CD4-positive, alpha-beta T cell (primary cell): ENCODE measurements at regions not wholly inside any gene's neighbourhood (a gene's known extent, or its start where the extent isn't known, plus 50 kb on each side); places are given as distances from the start of the nearest gene placed in this dataset.

Source experiments
- ATAC-seq: fragments of 200-7000 bp; cut with Tn5 transposase; one replicate; pipeline ENCODE4 v1.10.0; 2022; ENCODE audit warnings: mild to moderate bottlenecking; ENCODE audit not compliant: poor library complexity
- CTCF ChIA-PET: fragments of 350-600 bp; sonication (Branson Sonifier 250); formaldehyde crosslinking; loops from one replicate; lab custom pipeline; 2021; ENCODE audit warnings: antibody characterized with exemption, inconsistent platforms; lab: Charles Lee
- POLR2A ChIA-PET: fragments of 350-600 bp; sonication (Branson Sonifier 250); formaldehyde crosslinking; loops from one replicate; lab custom pipeline; 2021; ENCODE audit warnings: antibody characterized with exemption, inconsistent platforms; lab: Charles Lee
- DNase-seq, 14 experiments: peaks; one replicate each; pipeline ENCODE4 v3.0.0-alpha.2; 2013 to 2020; ENCODE audit warnings: mixed read lengths in 2 of 14
- H3K27ac ChIP-seq, 2 donors: one replicate each; pipeline versions ENCODE4 v1.5.1 to v1.7.0; 2013; ENCODE audit warnings: low read length in 2 of 2, low read depth in 1 of 2, mild to moderate bottlenecking in 1 of 2
- H3K27me3 ChIP-seq, 2 experiments: 1 replicate in 1 of 2; 2 replicates in 1 of 2; pipeline versions ENCODE4 v1.6.1 to v1.7.0; 2013; ENCODE audit warnings: low read length in 2 of 2, control low read depth in 1 of 2, mild to moderate bottlenecking in 1 of 2, moderate library complexity in 1 of 2; ENCODE audit not compliant: insufficient read depth in 2 of 2, control insufficient read depth in 1 of 2
- H3K36me3 ChIP-seq: one replicate; pipeline ENCODE4 v1.6.1; 2013; ENCODE audit warnings: low read length, control low read depth; ENCODE audit not compliant: insufficient read depth
- H3K4me1 ChIP-seq: one replicate; pipeline ENCODE4 v1.6.1; 2013; ENCODE audit warnings: low read length, control low read depth; ENCODE audit not compliant: insufficient read depth
- H3K4me3 ChIP-seq: one replicate; pipeline ENCODE4 v1.5.1; 2013; ENCODE audit warnings: mild to moderate bottlenecking, low read length, moderate library complexity
- H3K9me3 ChIP-seq, 2 experiments: 1 replicate in 1 of 2; 2 replicates in 1 of 2; pipeline versions ENCODE4 v1.6.1 to v1.7.0; 2013; ENCODE audit warnings: low read length in 2 of 2, mild to moderate bottlenecking in 2 of 2, control low read depth in 1 of 2, moderate library complexity in 1 of 2; ENCODE audit not compliant: control insufficient read depth in 1 of 2, insufficient read depth in 1 of 2
- H3K27ac Mint-ChIP-seq: one replicate; pipeline ENCODE4 v1.8.0; 2020; ENCODE audit warnings: mixed read lengths
- H3K27me3 Mint-ChIP-seq: one replicate; pipeline ENCODE4 v1.8.0; 2021; ENCODE audit warnings: mixed read lengths
- H3K36me3 Mint-ChIP-seq: one replicate; pipeline ENCODE4 v1.8.0; 2021; ENCODE audit warnings: low read depth, mixed read lengths
- H3K4me1 Mint-ChIP-seq: one replicate; pipeline ENCODE4 v1.8.0; 2021; ENCODE audit warnings: low read depth, mixed read lengths
- H3K4me3 Mint-ChIP-seq: one replicate; pipeline ENCODE4 v1.8.0; 2020; ENCODE audit warnings: mild to moderate bottlenecking, mixed read lengths
- H3K9me3 Mint-ChIP-seq: one replicate; pipeline ENCODE4 v1.8.0; 2020; ENCODE audit warnings: mixed read lengths
- CTCF ChIP-seq: fragments of 200-600 bp; IDR thresholded peaks from one replicate; pipeline ENCODE4 v1.8.0; 2022; ENCODE audit warnings: antibody characterized with exemption, mild to moderate bottlenecking
- intact Hi-C, 2 experiments: fragments of 100-400 bp; cut with DNase I in 1 of 2; cut with micrococcal nuclease in 1 of 2; formaldehyde crosslinking; loops; one replicate each; pipeline versions ENCODE4 v1.15.1 to v1.9.0; 2023 to 2025; cut with DNase I, micrococcal nuclease

GRCh38 chr5:165400086-165400485 lies 1894.7 kb downstream of the MAT2B start:
- ATAC-seq, result no peak

GRCh38 chr5:165404917-165405316 lies 1899.5 kb downstream of the MAT2B start:
- peaks cover 0 to 3% of the 10 kb centered on the region in 2 experiments for H3K9me3 ChIP-seq
- TF ChIP-seq CTCF, result no peak
- no peaks in the 10 kb centered on the region for H3K4me1 ChIP-seq
- ChIA-PET POLR2A (no interaction called here), CTCF (no interaction called here)
- DNase-seq, result no peak
- no peaks in the 10 kb centered on the region for H3K36me3 ChIP-seq
- intact Hi-C loops, result no loop called here
- no peak overlapping the region for H3K4me3 Mint-ChIP-seq
- H3K36me3 Mint-ChIP-seq, result no peaks in the 10 kb centered on the region
- H3K27ac Mint-ChIP-seq, result no peak overlapping the region
- ATAC-seq, result no peak
- H3K27me3 Mint-ChIP-seq, result no peaks in the 10 kb centered on the region
- no peaks in the 10 kb centered on the region for H3K4me1 Mint-ChIP-seq
- no peak overlapping the region for H3K4me3 ChIP-seq
- no peak overlapping the region for H3K27ac ChIP-seq
- H3K9me3 Mint-ChIP-seq, result peaks cover 19% of the 10 kb centered on the region
- H3K27me3 ChIP-seq, result no peaks in the 10 kb centered on the region

More at GRCh38 chr5:165400086-165400485, 1894.7 kb downstream of the MAT2B start:
- Mint-ChIP-seq H3K9me3 (peaks cover 11% of the 10 kb centered on the region), H3K4me1 (no peaks in the 10 kb centered on the region), H3K36me3 (no peaks in the 10 kb centered on the region), H3K27ac (no peak overlapping the region), H3K27me3 (no peaks in the 10 kb centered on the region), H3K4me3 (no peak overlapping the region)
- ChIA-PET CTCF (no interaction called here), POLR2A (no interaction called here)
- H3K36me3 ChIP-seq, result no peaks in the 10 kb centered on the region
- intact Hi-C loops, result no loop called here
- no peak for TF ChIP-seq CTCF
- no peaks in the 10 kb centered on the region for H3K27me3 ChIP-seq
- H3K9me3 ChIP-seq, result peaks cover 0 to 7% of the 10 kb centered on the region in 2 experiments
- DNase-seq, result no peak
- no peak overlapping the region for H3K27ac ChIP-seq
- H3K4me1 ChIP-seq, result no peaks in the 10 kb centered on the region
- H3K4me3 ChIP-seq, result no peak overlapping the region

- H3K4me1 Mint-ChIP-seq, result no peaks in the 10 kb centered on the region
- peaks cover 19% of the 10 kb centered on the region for H3K9me3 Mint-ChIP-seq
- DNase-seq (no peak), ATAC-seq (no peak)
- H3K36me3 Mint-ChIP-seq, result no peaks in the 10 kb centered on the region
- CTCF ChIA-PET, result no interaction called here
- no peaks in the 10 kb centered on the region for H3K27me3 Mint-ChIP-seq
- H3K27ac ChIP-seq, result no peak overlapping the region
- H3K36me3 ChIP-seq, result no peaks in the 10 kb centered on the region
- no peaks in the 10 kb centered on the region for H3K27me3 ChIP-seq
- POLR2A ChIA-PET, result no interaction called here
- no peak for TF ChIP-seq CTCF
- no peak overlapping the region for H3K4me3 Mint-ChIP-seq
- peaks cover 0 to 3% of the 10 kb centered on the region in 2 experiments for H3K9me3 ChIP-seq
- intact Hi-C loops, result no loop called here
- H3K4me3 ChIP-seq, result no peak overlapping the region
- H3K4me1 ChIP-seq, result no peaks in the 10 kb centered on the region
- H3K27ac Mint-ChIP-seq, result no peak overlapping the region
These were observed 1899.9 kb downstream of the MAT2B start for GRCh38 chr5:165405340-165405739.
